HUES6 (cell line): ENCODE measurements at regions not wholly inside any gene's neighbourhood (a gene's known extent, or its start where the extent isn't known, plus 50 kb on each side); places are given as distances from the start of the nearest gene placed in this dataset.
"Not testable (repeated sequence)": the region's sequence is repeated elsewhere in the genome, so short reads cannot be mapped to it uniquely, and the experiment has no call there.

Experiments used
- H3K27ac ChIP-seq: 2 replicates; pipeline ENCODE4 v1.7.0; 2013; ENCODE audit warnings: low read depth, mild to moderate bottlenecking, low read length, inconsistent platforms
- H3K27me3 ChIP-seq: 2 replicates; pipeline ENCODE4 v1.6.1; 2013; ENCODE audit warnings: low read length; ENCODE audit not compliant: control insufficient read depth, insufficient read depth
- H3K36me3 ChIP-seq: 2 replicates; pipeline ENCODE4 v1.6.1; 2013; ENCODE audit warnings: low read length; ENCODE audit not compliant: control insufficient read depth, insufficient read depth
- H3K4me1 ChIP-seq: 2 replicates; pipeline ENCODE4 v1.6.1; 2013; ENCODE audit warnings: low read length; ENCODE audit not compliant: control insufficient read depth, insufficient read depth
- H3K4me3 ChIP-seq: 2 replicates; pipeline ENCODE4 v1.5.1; 2013; ENCODE audit warnings: low read depth, low read length
- H3K9ac ChIP-seq: one replicate; pipeline ENCODE4 v1.6.1; 2013; ENCODE audit warnings: mild to moderate bottlenecking, low read length
- H3K9me3 ChIP-seq: 2 replicates; pipeline ENCODE4 v1.6.1; 2013; ENCODE audit warnings: low read depth, low read length; ENCODE audit not compliant: control insufficient read depth, insufficient read depth

DNA sequence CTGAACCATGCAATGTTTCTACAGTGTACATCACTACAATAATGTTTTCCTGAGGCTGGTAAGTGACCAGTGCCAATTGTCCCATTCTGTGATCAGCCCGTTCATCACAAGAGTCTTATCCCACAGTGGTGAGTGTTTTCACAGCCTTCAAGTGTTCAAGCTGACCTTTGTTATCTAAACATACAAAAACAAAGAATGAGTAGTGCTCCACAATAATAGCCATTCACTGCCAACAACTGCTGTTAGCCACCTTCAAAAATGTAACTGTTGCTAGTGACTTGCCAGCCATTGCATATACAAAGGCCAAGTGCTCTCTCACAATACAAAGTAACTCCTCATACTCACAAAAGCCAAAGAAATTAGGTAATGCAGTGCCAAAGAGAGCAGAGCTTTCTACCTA lies 1084.1 kb downstream of the FAM133A start:
- Histone ChIP-seq H3K27me3 (no peaks in the 10 kb centered on the region), H3K4me1 (peaks cover 8% of the 10 kb centered on the region; the same call in 1 of the 2 replicates), H3K9me3 (peaks cover 6% of the 10 kb centered on the region; the same call in 1 of the 2 replicates), H3K36me3 (peaks cover 5% of the 10 kb centered on the region; the same call in 1 of the 2 replicates), H3K4me3 (no peak overlapping the region), H3K9ac (no peak overlapping the region), H3K27ac (no peak overlapping the region; the same call in 1 of the 2 replicates)

DNA sequence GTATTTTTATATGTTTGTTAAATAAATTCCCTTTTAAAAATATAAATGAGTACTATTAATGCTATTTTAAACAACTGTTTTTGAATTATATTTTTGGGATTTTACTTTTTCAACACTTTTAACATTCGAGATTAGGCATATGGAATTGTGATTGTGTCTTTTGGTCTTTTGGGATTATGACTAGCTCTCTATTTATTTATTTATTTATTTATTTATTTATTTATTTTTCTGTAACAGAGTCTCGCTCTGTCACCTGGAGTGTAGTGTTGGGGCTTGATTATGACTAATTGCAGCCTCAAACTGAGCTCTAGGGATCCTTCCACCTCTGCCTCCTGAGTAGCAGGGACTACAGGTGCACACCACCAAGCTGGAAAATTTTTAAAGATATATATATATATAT lies 1101.6 kb downstream of the FAM133A start:
- Histone ChIP-seq H3K36me3 (no peaks in the 10 kb centered on the region), H3K27ac (no peak overlapping the region), H3K27me3 (no peaks in the 10 kb centered on the region), H3K9ac (no peak overlapping the region), H3K4me3 (no peak overlapping the region), H3K9me3 (0 out of 2 replicates have a peak, but pooled peaks cover 2% of the 10 kb centered on the region), H3K4me1 (no peaks in the 10 kb centered on the region)

DNA sequence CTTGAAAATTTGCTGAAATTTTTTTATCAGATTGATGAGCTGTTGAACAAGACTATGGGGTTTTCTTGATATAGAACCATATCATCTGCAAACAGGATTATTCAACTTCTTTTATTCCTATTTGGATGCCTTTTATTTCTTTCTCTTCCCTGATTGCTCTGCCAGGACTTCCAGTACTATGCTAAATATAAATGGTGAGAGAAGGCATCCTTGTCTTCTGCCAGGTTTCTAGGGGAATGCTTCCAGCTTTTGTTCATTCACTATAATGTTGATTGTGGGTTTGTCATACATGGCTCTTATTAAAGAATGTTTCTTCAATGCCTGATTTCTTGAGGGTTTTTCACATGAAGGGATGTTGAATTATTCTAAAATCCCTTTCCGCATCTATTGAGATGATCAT lies 1139.5 kb downstream of the FAM133A start:
- H3K4me1 ChIP-seq: peaks cover 7% of the 10 kb centered on the region; the same call in 1 of the 2 replicates
- H3K36me3 ChIP-seq: no peaks in the 10 kb centered on the region
- H3K4me3 ChIP-seq: no peak overlapping the region
- no peak overlapping the region for H3K9ac ChIP-seq
- H3K27me3 ChIP-seq: no peaks in the 10 kb centered on the region
- H3K27ac ChIP-seq: no peak overlapping the region
- peaks cover 20% of the 10 kb centered on the region for H3K9me3 ChIP-seq

DNA sequence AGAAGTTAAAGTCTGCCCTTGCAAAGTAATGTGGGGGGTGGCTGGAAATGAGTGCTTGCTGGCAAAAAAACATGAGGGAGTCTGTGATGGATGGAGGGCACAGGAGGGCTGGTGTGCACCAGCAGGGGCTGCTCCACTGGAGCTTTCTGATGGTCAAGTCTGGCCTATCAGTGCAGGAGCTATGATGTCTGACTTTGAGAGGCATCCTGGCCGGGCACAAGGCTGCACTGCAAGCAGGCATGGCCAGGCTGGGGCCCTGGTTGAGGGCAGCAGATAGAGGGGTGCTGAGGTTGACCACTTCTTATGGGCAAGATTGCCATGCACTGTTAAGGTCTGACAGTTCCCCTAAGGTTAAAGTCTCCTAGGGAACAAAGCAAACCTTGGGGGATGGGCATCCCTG lies 1140.2 kb downstream of the FAM133A start:
- Histone ChIP-seq H3K27me3 (no peaks in the 10 kb centered on the region), H3K36me3 (no peaks in the 10 kb centered on the region), H3K9me3 (peaks cover 19% of the 10 kb centered on the region), H3K9ac (no peak overlapping the region), H3K4me1 (peaks cover 7% of the 10 kb centered on the region; the same call in 1 of the 2 replicates), H3K4me3 (no peak overlapping the region), H3K27ac (no peak overlapping the region)

DNA sequence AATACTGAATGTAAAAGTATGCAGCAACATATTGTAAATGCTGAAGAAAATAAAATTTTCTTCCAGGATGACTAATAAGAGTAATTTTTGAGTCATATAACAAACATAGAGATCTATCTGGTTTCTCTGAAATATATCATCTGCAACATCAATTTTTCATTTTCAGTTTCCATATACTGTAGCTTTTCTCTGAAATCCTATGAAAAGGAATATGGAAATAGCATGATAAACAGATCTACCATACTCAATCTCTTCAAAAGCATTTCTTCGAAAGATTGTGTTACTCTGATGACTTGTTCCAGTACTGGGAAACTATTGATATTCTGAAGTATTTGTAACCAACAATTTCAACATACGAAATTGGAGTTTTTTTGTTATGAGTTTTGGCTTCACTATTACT lies 1156.7 kb downstream of the FAM133A start:
- Histone ChIP-seq H3K9ac (no peak overlapping the region), H3K27ac (no peak overlapping the region)

DNA sequence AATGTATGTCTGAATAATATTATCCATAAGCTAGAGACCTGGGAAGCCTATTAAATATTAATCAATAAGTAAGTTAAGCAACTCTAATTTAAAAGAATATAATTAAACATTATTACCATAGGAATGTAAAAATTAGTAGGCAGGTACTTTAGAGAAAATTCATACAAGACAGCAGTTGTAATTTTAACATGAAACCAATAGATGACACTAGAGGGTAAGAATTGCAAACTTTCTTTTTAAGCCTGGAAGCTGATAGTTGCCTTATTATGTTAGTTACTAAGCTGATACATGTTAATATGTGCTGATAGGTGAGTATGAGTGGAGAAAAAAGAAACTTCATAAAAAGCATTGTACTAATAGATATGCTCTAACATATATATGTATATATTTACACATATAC lies 1157.4 kb downstream of the FAM133A start:
- no peaks in the 10 kb centered on the region for H3K9me3 ChIP-seq
- no peak overlapping the region for H3K4me3 ChIP-seq
- H3K27me3 ChIP-seq: no peaks in the 10 kb centered on the region
- no peak overlapping the region for H3K9ac ChIP-seq
- no peaks in the 10 kb centered on the region for H3K36me3 ChIP-seq
- H3K4me1 ChIP-seq: no peaks in the 10 kb centered on the region
- no peak overlapping the region for H3K27ac ChIP-seq

More for the DNA sequence above, 1156.7 kb downstream of the FAM133A start:
- H3K36me3 ChIP-seq: no peaks in the 10 kb centered on the region
- H3K27me3 ChIP-seq: no peaks in the 10 kb centered on the region
- H3K4me1 ChIP-seq: no peaks in the 10 kb centered on the region
- no peak overlapping the region for H3K4me3 ChIP-seq
- H3K9me3 ChIP-seq: no peaks in the 10 kb centered on the region

DNA sequence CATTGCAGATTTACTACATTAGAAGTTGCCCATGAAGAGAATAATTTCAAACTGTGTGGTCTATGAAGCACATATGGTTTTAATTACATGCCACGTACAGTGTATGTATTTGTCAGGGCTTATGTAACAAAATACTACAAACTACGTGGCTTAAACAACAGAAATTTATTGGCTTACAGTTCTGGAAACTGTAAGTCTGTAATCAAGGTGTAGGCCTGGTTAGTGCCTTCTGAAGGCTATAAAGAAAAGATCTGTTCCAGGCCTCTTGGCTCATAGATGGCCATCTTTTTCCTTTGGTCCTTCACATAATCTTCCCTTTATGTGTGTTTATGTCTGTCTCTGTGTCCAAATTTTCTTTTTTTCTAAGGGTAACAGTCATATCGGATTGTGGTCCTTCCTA lies 1160.2 kb downstream of the FAM133A start:
- Histone ChIP-seq H3K9me3 (no peaks in the 10 kb centered on the region), H3K9ac (no peak overlapping the region), H3K4me1 (no peaks in the 10 kb centered on the region), H3K4me3 (no peak overlapping the region), H3K27ac (no peak overlapping the region), H3K27me3 (no peaks in the 10 kb centered on the region), H3K36me3 (no peaks in the 10 kb centered on the region)

DNA sequence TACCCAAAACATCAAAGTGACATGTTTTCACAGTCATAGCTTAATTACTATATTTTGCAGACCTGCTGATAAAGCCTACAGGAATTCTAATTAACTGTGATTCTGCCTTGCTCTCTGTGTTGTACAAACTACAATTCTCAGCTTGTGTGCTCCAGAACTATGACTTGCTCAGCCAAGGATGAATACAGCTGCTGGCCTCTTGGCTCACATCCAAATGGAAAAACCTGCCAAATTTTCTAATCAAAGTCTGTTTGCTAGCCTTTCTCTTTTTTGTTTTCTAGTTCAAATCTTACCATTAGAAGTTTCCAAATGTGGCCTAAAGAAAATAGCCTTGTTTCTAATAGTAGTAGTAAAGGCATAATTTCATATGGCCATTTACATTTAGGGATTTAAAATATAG lies 1176.8 kb downstream of the FAM133A start:
- H3K27ac ChIP-seq: no peak overlapping the region

DNA sequence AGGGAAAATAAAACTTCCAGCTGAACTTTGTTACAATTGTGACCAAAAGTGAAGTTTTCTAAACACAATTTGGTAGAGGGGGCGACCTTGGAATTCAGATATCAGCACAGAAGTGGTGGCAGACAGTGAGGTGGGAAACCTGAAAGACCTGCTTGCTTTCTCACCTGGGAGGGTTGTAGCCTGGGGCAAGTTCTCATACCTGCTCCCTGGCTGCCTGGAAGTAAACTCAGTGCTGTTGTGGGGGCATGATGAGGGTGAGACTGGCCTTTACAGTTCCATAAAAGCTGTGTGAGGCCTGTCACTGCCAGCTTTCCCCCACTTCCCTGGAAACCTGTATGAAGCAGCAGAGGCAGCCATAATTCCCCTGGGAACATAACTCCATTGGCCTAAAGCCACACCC lies 1180.2 kb downstream of the FAM133A start:
- Histone ChIP-seq H3K4me1 (peaks cover 10% of the 10 kb centered on the region), H3K27ac (no peak overlapping the region), H3K27me3 (no peaks in the 10 kb centered on the region), H3K36me3 (no peaks in the 10 kb centered on the region), H3K9me3 (no peaks in the 10 kb centered on the region), H3K4me3 (no peak overlapping the region), H3K9ac (no peak overlapping the region)

More for the DNA sequence above, 1176.8 kb downstream of the FAM133A start:
- Histone ChIP-seq H3K9ac (no peak overlapping the region), H3K4me1 (peaks cover 7% of the 10 kb centered on the region), H3K27me3 (no peaks in the 10 kb centered on the region), H3K36me3 (no peaks in the 10 kb centered on the region), H3K4me3 (no peak overlapping the region), H3K9me3 (no peaks in the 10 kb centered on the region)

DNA sequence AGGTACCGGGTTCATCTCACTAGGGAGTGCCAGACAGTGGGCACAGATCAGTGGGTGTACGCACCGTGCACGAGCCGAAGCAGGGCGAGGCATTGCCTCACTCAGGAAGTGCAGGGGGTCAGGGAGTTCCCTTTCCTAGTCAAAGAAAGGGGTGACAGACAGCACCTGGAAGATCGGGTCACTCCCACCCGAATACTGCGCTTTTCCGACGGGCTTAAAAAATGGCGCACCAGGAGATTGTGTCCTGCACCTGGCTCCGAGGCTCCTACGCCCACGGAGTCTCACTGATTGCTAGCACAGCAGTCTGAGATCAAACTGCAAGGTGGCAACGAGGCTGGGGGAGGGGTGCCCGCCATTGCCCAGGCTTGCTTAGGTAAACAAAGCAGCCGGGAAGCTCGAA lies 1188.5 kb downstream of the FAM133A start:
- H3K9ac ChIP-seq, H3K27ac ChIP-seq, H3K4me1 ChIP-seq, H3K9me3 ChIP-seq, H3K36me3 ChIP-seq, H3K4me3 ChIP-seq, H3K27me3 ChIP-seq: not testable (repeated sequence)

DNA sequence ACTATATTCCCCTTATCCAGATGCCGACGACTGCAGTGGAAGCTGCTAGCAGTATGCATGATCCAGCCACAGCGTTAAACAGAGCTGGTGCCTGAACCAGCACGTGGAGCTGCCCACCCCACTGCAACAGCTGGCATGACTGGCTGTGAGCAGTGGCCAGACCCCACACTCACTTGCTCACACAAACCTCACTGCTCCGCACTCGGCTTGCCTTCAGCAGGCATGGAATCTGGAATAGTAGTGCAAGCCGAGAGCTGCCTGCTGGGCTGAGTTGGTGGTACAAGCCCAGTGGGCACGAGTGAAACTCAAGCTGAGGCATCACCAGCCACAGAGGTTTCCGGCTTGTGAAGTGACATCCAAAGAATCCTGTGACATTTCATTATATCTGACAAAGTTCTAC lies 1197.6 kb downstream of the FAM133A start:
- Histone ChIP-seq H3K27ac (no peak overlapping the region), H3K9me3 (peaks cover 17% of the 10 kb centered on the region), H3K36me3 (peaks cover 4% of the 10 kb centered on the region), H3K4me1 (no peaks in the 10 kb centered on the region), H3K9ac (no peak overlapping the region), H3K27me3 (no peaks in the 10 kb centered on the region), H3K4me3 (no peak overlapping the region)

DNA sequence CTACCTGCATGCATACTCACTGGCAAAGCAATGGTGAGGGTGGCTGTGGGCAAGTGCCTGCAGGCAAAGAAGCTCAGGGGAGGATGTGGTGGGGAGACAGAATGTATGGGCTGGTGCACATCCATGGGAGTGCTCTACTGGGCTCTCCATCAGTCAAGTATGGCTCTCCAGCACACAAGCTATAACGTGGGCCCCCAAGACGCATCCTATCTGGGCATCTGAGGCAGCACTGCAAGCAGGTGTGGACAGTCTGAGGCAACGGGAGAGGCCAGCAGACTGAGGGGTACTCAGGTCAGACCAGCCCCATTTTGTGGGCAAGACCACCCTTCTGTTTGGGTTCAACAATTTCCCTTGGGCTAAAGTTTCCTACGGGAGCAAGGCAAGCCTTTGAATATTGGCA lies 1227.8 kb downstream of the FAM133A start:
- no peak overlapping the region for H3K9ac ChIP-seq
- no peaks in the 10 kb centered on the region for H3K27me3 ChIP-seq
- H3K9me3 ChIP-seq: no peaks in the 10 kb centered on the region
- H3K27ac ChIP-seq: no peak overlapping the region
- no peak overlapping the region for H3K4me3 ChIP-seq
- H3K36me3 ChIP-seq: no peaks in the 10 kb centered on the region
- H3K4me1 ChIP-seq: no peaks in the 10 kb centered on the region
